Prostate gland (tissue), 2 donors: ENCODE measurements at regions not wholly inside any gene's neighbourhood (a gene's known extent, or its start where the extent isn't known, plus 50 kb on each side); places are given as distances from the start of the nearest gene placed in this dataset.
"Not testable (repeated sequence)": the region's sequence is repeated elsewhere in the genome, so short reads cannot be mapped to it uniquely, and the experiment has no call there.

ENCODE experiments used
- DNase-seq: peaks from one replicate; pipeline ENCODE4 v3.0.0-alpha.2; 2019; ENCODE audit warnings: low spot score
- H3K27ac ChIP-seq, 2 donors: fragments of 200-600 bp; sonication (generic); 2 replicates each; pipeline ENCODE4 v1.5.1; 2017 to 2019
- H3K27me3 ChIP-seq: fragments of 200-600 bp; sonication (generic); replicated peaks from 2 replicates; pipeline ENCODE4 v1.5.1; 2019; ENCODE audit not compliant: insufficient read depth
- H3K36me3 ChIP-seq, 2 donors: fragments of 200-600 bp; sonication (generic); 1 replicate in 1 of 2; 2 replicates in 1 of 2; pipeline versions ENCODE4 v1.5.1 to v1.8.1; 2017 to 2019
- H3K4me1 ChIP-seq: fragments of 200-600 bp; sonication (generic); replicated peaks from 2 replicates; pipeline ENCODE4 v1.5.1; 2019
- H3K4me3 ChIP-seq, 2 donors: fragments of 200-600 bp; sonication (generic); 2 replicates each; pipeline ENCODE4 v1.5.1; 2017 to 2019
- H3K9me3 ChIP-seq: fragments of 200-600 bp; sonication (generic); 2 replicates; pipeline ENCODE4 v1.5.1; 2017
- POLR2A ChIP-seq: fragments of 450-650 bp; IDR thresholded peaks from one replicate; pipeline ENCODE4 v1.6.1; 2016; ENCODE audit warnings: antibody characterized with exemption, mild to moderate bottlenecking
- POLR2AphosphoS5 ChIP-seq: sonication (generic); formaldehyde crosslinking; IDR thresholded peaks from one replicate; pipeline ENCODE4 v1.6.1; 2017; ENCODE audit warnings: antibody characterized with exemption
- WGBS: methylation state at CpG from one replicate; pipeline ENCODE4 v1.1.5; 2018; 5-methylcytosine and 5-hydroxymethylcytosine counted together
- intact Hi-C: fragments of 100-400 bp; cut with DNase I; formaldehyde crosslinking; loops from one replicate; pipeline ENCODE4 v1.14.2; 2022
- TF ChIP-seq, protein P1 (sequence below), 4 experiments: fragments of 200-600 bp in 2 of 4; fragments of 450-650 bp in 2 of 4; sonication (generic) in 2 of 4; IDR thresholded peaks; 1 replicate in 3 of 4; 2 replicates in 1 of 4; pipeline ENCODE4 v1.5.1; 2016 to 2019; ENCODE audit warnings: antibody characterized with exemption in 4 of 4, mild to moderate bottlenecking in 2 of 4, moderate library complexity in 2 of 4

DNA sequence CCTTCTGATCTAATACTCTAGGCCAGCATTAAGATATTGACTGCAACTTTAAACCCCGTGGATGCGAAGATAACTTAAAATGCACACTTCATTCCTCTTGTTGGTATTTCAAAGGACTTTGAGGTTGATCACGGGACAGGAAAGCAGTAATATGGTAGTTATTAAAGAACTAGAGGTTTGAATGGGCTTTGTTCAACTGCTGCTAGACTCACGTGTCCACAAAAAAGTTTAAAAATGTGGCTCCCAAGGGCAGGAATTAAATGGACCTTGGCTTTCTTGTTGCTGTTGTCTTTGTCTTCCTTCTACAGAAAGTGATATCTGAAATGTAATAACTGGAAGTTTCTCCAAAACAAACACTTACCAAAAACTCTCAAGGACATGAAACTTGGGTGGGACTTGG is 186.3 kb downstream of the XPNPEP1 start:
- Histone ChIP-seq H3K4me1 (no peaks in the 10 kb centered on the region), H3K27me3 (no peaks in the 10 kb centered on the region), H3K9me3 (no peaks in the 10 kb centered on the region), H3K36me3 (no peaks in the 10 kb centered on the region), H3K4me3 (no peak overlapping the region), H3K27ac (no peak overlapping the region)
- DNase-seq = no peak
- 44% methylated on average over 4 of the region's 4 CpGs for WGBS
- intact Hi-C loops = no loop called here
- TF ChIP-seq POLR2A (no peak), POLR2AphosphoS5 (no peak)
- TF ChIP-seq, protein P1, sequence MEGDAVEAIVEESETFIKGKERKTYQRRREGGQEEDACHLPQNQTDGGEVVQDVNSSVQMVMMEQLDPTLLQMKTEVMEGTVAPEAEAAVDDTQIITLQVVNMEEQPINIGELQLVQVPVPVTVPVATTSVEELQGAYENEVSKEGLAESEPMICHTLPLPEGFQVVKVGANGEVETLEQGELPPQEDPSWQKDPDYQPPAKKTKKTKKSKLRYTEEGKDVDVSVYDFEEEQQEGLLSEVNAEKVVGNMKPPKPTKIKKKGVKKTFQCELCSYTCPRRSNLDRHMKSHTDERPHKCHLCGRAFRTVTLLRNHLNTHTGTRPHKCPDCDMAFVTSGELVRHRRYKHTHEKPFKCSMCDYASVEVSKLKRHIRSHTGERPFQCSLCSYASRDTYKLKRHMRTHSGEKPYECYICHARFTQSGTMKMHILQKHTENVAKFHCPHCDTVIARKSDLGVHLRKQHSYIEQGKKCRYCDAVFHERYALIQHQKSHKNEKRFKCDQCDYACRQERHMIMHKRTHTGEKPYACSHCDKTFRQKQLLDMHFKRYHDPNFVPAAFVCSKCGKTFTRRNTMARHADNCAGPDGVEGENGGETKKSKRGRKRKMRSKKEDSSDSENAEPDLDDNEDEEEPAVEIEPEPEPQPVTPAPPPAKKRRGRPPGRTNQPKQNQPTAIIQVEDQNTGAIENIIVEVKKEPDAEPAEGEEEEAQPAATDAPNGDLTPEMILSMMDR (IDR thresholded peaks at IDR 0.05) = no peak

DNA sequence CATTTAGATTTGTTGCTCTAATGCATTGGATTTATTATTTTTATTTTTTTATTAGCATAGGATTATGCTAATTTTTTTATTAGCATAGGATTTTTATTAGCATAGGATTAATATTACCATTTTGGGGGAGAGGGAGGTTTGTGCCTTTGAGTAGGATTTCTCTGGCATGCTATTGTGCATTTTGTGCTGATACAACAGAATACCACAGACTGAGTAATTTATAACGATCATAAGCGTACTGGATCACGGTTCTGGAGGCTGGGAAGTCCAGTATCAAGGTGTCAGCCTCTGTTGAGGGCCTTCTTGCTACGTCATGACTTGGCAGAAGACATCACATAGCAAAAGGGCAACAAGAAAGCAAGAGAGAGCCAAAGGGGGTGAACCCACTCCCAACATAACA is 187.5 kb downstream of the XPNPEP1 start:
- intact Hi-C loops = no loop called here
- 79% methylated on average over 4 of the region's 4 CpGs for WGBS
- TF ChIP-seq, protein P1 (IDR thresholded peaks at IDR 0.05) = no peak
- TF ChIP-seq POLR2A = no peak
- no peak for TF ChIP-seq POLR2AphosphoS5

DNA sequence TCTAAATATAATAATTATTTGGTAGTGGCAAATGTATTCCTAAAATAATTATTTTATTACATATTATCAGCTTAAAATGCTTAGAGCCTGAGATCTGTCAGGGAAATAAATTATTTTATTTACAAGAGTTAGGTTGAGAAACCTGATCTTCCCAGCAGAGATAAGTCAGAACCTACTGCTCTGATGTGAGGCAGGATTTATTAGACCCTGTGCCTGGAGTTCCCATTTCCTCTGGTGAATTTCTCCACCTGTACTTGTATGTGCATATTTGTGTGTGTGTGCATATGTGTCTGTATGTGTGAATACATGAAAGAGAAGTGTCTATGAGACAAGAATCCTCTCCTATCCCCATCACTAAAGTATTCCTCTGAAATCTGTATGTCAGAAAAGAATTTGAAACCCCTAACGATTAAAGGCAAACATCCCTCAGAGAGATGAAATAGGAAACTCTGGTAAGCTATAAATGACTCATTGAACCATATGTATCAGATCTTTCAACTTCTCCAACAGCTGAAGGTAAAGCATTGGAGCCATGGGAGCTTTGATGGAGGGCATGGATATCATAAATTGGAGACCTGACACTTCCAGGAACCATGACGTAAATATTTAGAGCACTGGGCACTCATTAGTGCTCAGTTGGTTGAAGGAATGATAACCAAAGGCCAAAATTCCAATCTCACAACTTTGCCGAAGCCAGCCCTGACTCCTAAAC is 190.9 kb downstream of the XPNPEP1 start:
- H3K27ac ChIP-seq = no peak overlapping the region
- no peak overlapping the region for H3K4me3 ChIP-seq
- DNase-seq = no peak
- H3K27me3 ChIP-seq = no peaks in the 10 kb centered on the region
- 48% methylated on average over 3 of the region's 3 CpGs for WGBS
- TF ChIP-seq POLR2A (no peak), POLR2AphosphoS5 (no peak)
- TF ChIP-seq, protein P1 (IDR thresholded peaks at IDR 0.05) = no peak
- no peaks in the 10 kb centered on the region for H3K4me1 ChIP-seq
- intact Hi-C loops = no loop called here
- no peaks in the 10 kb centered on the region for H3K36me3 ChIP-seq
- H3K9me3 ChIP-seq = no peaks in the 10 kb centered on the region

More for the DNA sequence above, 187.5 kb downstream of the XPNPEP1 start:
- Histone ChIP-seq H3K36me3 (no peaks in the 10 kb centered on the region), H3K4me1 (no peaks in the 10 kb centered on the region), H3K4me3 (no peak overlapping the region), H3K27me3 (no peaks in the 10 kb centered on the region), H3K27ac (no peak overlapping the region), H3K9me3 (no peaks in the 10 kb centered on the region)
- no peak for DNase-seq

DNA sequence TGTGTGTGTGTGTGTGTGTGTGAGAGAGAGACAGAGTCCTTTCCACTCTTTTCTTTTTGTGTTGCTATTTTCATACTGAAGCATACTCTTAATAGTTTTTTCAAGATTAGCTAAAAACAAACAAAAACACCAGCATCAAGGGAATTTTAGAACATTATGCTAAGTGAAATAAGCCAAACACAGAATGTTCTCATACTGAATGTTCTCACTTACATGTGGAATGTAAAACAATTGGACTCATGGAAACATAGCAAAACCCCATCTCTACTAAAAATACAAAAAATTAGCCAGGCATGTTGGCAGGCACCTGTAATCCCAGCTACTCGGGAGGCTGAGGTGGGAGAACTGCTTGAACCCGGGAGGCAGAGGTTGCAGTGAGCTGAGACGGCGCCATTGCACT is 193.4 kb downstream of the XPNPEP1 start:
- H3K36me3 ChIP-seq, H3K4me3 ChIP-seq, H3K4me1 ChIP-seq, H3K27ac ChIP-seq, DNase-seq, intact Hi-C loops, H3K9me3 ChIP-seq, H3K27me3 ChIP-seq: not testable (repeated sequence)
- WGBS = 62% methylated on average over 4 of the region's 4 CpGs

DNA sequence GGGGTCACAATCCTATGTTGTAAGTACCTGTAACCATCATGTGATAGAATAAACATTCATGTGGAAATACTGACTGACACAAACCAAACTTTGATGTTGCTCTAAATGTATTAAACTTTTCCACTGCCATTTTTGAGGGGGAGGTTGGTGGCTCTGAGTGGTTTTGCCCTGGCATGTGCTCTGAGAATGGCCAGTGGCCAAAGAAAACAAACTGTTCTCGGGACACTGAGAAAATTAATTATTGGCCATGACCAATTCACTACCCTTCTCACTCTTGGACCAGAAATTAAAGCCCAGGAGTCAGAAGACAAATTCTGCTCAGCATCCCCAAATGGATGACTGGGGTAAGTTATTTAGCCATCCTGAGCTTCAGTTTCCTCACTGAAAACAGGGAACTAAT is 195.9 kb downstream of the XPNPEP1 start:
- TF ChIP-seq POLR2AphosphoS5 = no peak
- TF ChIP-seq, protein P1 (IDR thresholded peaks at IDR 0.05) = no peak
- TF ChIP-seq POLR2A = no peak
- no peak for DNase-seq
- 5% methylated on average over 1 of the region's 1 CpG for WGBS
- Histone ChIP-seq H3K9me3 (no peaks in the 10 kb centered on the region), H3K36me3 (no peaks in the 10 kb centered on the region), H3K27me3 (no peaks in the 10 kb centered on the region), H3K27ac (no peak overlapping the region), H3K4me1 (no peaks in the 10 kb centered on the region), H3K4me3 (no peak overlapping the region)
- intact Hi-C loops = no loop called here
